Activated T-helper 2 cell treated with anti-CD3 and anti-CD28 coated beads, Interferon-gamma antibody, Interleukin-2, Interleukin-4, amounts not matched to agents 10 μg/mL and 5 μg/mL and 100 μg/mL, durations not matched to agents 14 hours and 24 hours and 36 hours (primary cell): ENCODE measurements at regions not wholly inside any gene's neighbourhood (a gene's known extent, or its start where the extent isn't known, plus 50 kb on each side); places are given as distances from the start of the nearest gene placed in this dataset.
"Not testable (repeated sequence)": the region's sequence is repeated elsewhere in the genome, so short reads cannot be mapped to it uniquely, and the experiment has no call there.

ENCODE experiments used
- DNase-seq: peaks from one replicate; pipeline ENCODE4 v3.0.0; 2021; ENCODE audit warnings: low spot score
- H3K27ac Mint-ChIP-seq: one replicate; pipeline ENCODE4 v1.8.0; 2021; ENCODE audit warnings: mixed read lengths
- H3K27me3 Mint-ChIP-seq: one replicate; pipeline ENCODE4 v1.8.0; 2021; ENCODE audit warnings: low read depth, mixed read lengths
- H3K36me3 Mint-ChIP-seq: one replicate; pipeline ENCODE4 v1.8.0; 2021; ENCODE audit warnings: low read depth, mixed read lengths
- H3K4me1 Mint-ChIP-seq: one replicate; pipeline ENCODE4 v1.8.0; 2021; ENCODE audit warnings: low read depth, mixed read lengths
- H3K4me3 Mint-ChIP-seq: one replicate; pipeline ENCODE4 v1.8.0; 2021; ENCODE audit warnings: low read depth, mild to moderate bottlenecking, moderate library complexity, mixed read lengths
- H3K9me3 Mint-ChIP-seq: one replicate; pipeline ENCODE4 v1.8.0; 2021; ENCODE audit warnings: mixed read lengths
- intact Hi-C: fragments of 100-400 bp; cut with micrococcal nuclease; formaldehyde crosslinking; loops from one replicate; pipeline ENCODE4 v1.15.1; 2023

DNA sequence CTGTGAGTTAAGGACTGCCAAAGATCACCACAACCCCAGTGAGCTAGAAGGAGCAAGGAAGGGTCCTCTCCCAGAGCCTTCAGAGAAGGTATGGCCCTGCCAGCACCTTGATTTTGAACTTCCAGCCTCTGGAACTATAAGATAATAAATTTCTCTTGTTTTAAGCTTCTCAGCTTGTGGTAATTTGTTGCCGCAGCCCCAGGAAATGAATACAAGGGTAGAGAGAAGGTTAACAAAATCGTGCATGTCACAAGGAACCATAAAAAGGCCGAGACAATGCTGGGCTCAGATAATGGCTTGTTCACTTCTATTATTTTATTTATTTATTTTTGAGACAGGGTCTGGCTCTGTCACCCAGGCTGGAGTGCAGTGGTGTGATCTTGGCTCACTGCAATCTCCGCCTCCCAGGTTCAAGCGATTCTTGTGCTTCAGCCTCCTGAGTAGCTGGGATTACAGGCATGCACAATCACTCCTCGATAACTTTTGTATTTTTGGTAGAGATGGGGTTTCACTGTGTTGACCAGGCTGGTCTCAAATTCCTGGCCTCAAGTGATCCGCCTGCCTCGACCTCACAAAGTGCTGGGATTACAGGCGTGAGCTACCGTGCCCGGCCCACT, 71.5 kb downstream of the WSB1 start:
- H3K4me3 Mint-ChIP-seq, DNase-seq, H3K27ac Mint-ChIP-seq, H3K4me1 Mint-ChIP-seq, intact Hi-C loops, H3K9me3 Mint-ChIP-seq, H3K27me3 Mint-ChIP-seq, H3K36me3 Mint-ChIP-seq: not testable (repeated sequence)

DNA sequence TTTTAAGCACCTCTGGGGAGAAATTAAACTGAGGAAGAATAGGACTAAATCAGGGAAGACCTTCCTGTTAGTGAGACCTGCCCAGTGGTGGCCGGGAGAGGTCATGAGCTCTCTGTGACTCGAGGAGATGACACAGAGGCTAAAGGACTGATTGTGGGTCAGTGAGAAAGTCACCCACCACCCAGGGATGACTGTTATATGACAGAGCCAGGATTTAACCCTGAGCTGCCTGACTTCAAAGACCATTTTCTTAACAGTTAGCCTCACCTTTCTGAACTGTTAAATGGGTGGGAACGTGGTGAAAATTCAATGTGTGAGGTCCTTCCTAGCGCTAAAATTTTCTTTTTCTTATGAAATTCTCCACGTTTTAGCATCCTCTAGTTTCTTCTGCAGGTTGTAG, 72.5 kb downstream of the WSB1 start:
- Mint-ChIP-seq H3K27me3 (peaks cover 2% of the 10 kb centered on the region), H3K9me3 (peaks cover 9% of the 10 kb centered on the region), H3K4me1 (no peaks in the 10 kb centered on the region), H3K36me3 (no peaks in the 10 kb centered on the region), H3K4me3 (no peak overlapping the region), H3K27ac (no peak overlapping the region)
- no peak for DNase-seq
- intact Hi-C loops: no loop called here

DNA sequence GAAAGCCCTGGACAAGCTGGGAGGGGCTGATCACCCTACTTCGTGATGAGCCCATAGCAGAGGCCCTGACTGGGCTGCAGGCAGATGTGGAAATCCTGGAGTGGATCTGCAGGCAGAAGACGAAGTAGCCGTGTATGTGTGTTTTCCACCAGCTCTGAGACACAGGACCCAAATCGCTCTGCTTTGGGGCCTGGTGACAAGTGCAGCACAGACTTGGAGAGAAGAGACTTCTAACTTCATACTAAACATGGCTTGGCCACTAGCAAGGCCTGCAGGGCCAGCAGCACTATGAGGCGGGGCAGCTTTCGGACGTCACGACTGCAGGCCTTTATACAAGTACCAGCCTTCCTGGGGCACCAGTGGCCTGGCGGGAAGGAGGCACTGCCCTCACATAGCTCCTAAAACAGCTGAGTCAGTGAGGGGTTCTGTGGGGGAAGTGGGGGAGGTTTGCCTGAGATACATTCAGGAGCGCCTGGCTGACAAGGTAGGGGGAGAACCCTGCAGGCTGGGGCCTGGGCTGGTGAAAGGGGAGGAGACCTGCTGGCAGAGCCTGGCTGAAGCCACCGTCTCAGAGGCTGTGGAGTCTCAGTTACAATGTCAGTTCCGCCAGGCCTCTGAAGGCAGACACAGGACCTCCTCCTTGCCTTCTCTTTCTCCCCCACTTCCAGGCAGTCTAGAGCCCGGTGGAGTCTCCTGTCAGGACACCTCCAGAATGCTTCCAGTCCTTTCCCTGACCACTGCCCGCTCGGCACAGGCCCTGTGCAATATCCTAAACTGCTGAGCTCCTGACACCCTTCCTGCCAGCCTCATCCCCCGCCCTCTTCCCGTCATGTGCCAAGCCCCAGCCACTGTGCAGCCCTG, 73.4 kb downstream of the WSB1 start:
- Mint-ChIP-seq H3K27ac (no peak overlapping the region), H3K4me1 (no peaks in the 10 kb centered on the region), H3K36me3 (no peaks in the 10 kb centered on the region), H3K9me3 (peaks cover 15% of the 10 kb centered on the region), H3K27me3 (peaks cover 2% of the 10 kb centered on the region), H3K4me3 (no peak overlapping the region)
- no peak for DNase-seq
- intact Hi-C loops: no loop called here

DNA sequence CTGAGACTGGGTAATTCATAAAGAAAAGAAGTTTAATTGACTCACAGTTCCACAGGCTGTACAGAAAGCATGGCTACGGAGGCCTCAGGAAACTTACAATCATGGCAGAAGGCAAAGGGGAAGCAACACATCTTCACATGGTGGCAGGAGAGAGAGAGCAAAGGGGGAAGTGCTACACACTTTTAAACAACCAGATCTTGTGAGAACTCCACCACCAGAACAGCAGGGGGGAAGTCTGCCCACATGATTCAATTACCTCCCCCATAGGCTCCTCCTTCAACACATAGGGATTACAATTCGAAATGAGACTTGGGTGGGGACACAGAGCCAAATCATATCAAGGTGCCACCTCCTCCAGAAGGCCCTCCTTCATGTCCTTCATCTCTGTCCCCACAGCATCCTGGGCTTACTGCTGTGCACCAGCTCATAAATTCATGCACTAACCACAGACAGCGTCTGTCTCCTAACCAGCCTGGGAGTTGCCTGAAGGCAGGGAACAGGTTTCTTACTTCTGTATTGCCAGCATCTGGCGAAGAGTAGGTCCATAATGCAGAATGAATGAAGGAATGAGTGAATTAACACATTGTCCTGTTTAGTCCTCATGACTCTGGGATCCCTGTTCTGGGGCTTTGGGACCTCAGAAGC, 74.4 kb downstream of the WSB1 start:
- H3K9me3 Mint-ChIP-seq: peaks cover 24% of the 10 kb centered on the region

DNA sequence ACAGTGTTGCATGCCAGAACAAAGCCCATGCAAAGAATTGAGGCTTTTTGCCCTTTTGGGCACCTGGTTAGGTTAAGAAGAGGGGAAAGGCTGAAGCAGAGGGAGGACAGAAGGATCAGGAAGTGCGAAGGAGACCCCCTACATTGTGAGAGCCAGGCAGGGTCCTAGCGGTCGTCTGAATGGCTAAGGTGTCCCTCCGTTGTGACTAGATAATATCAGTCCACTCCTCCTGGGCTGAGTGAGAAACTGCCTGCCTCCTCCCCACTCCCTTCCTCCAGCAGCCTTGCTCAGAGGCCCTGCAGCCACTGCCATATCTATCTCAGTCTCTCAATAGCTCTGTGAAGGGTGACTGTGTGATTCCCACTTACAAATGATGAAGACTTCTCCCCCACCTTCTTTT, 75.1 kb downstream of the WSB1 start:
- no peak overlapping the region for H3K4me3 Mint-ChIP-seq

More for the DNA sequence above, 74.4 kb downstream of the WSB1 start:
- intact Hi-C loops: no loop called here
- DNase-seq: no peak
- Mint-ChIP-seq H3K4me3 (no peak overlapping the region), H3K27me3 (peaks cover 2% of the 10 kb centered on the region), H3K27ac (no peak overlapping the region), H3K36me3 (peaks cover under 1% of the 10 kb centered on the region), H3K4me1 (no peaks in the 10 kb centered on the region)

DNA sequence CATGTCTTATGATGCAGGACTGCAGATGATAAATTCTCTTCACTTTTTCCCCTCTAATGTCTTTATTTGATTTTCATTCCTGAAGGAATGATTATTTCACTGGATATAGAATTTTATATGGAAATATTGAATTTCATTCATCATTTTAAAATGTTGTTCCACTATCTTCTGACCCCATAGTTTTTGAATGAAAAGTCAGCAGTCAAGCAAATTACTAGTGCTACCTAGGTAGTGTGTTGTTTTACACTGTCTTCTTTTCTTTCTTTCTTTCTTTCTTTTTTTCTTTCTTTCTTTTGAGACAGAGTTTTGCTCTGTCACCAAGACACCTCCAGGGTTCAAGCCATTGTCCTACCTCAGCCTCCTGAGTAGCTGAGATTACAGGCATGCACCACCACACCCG, 76.9 kb downstream of the WSB1 start:
- Mint-ChIP-seq H3K27ac (no peak overlapping the region), H3K4me1 (no peaks in the 10 kb centered on the region), H3K9me3 (peaks cover 33% of the 10 kb centered on the region), H3K4me3 (no peak overlapping the region), H3K27me3 (peaks cover 5% of the 10 kb centered on the region), H3K36me3 (peaks cover 9% of the 10 kb centered on the region)
- intact Hi-C loops: no loop called here
- DNase-seq: no peak

More for the DNA sequence above, 75.1 kb downstream of the WSB1 start:
- Mint-ChIP-seq H3K27ac (no peak overlapping the region), H3K9me3 (peaks cover 27% of the 10 kb centered on the region), H3K27me3 (peaks cover 4% of the 10 kb centered on the region), H3K4me1 (no peaks in the 10 kb centered on the region), H3K36me3 (peaks cover 4% of the 10 kb centered on the region)
- intact Hi-C loops: no loop called here
- DNase-seq: no peak

DNA sequence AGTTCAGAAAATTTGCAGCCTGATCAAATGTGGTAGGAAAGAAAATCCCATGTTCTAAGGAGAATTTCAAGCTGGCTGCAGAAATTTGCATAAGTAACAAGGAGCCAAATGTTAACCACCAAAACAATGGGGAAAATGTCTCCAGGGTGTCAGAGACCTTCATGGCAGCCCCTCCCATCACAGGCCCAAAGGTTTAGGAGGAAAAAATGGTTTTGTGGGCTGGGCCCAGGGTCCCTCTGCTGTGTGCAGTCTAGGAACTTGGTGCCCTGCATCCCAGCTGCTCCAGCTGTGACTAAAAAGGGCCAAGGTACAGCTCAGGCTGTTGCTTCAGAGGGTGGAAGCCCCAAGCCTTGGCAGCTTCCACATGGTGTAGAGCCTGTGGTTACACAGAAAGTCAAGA, 79.8 kb downstream of the WSB1 start:
- H3K27me3 Mint-ChIP-seq, H3K27ac Mint-ChIP-seq, DNase-seq, H3K4me1 Mint-ChIP-seq, H3K36me3 Mint-ChIP-seq, H3K4me3 Mint-ChIP-seq, intact Hi-C loops: not testable (repeated sequence)
- peaks cover 33% of the 10 kb centered on the region for H3K9me3 Mint-ChIP-seq

DNA sequence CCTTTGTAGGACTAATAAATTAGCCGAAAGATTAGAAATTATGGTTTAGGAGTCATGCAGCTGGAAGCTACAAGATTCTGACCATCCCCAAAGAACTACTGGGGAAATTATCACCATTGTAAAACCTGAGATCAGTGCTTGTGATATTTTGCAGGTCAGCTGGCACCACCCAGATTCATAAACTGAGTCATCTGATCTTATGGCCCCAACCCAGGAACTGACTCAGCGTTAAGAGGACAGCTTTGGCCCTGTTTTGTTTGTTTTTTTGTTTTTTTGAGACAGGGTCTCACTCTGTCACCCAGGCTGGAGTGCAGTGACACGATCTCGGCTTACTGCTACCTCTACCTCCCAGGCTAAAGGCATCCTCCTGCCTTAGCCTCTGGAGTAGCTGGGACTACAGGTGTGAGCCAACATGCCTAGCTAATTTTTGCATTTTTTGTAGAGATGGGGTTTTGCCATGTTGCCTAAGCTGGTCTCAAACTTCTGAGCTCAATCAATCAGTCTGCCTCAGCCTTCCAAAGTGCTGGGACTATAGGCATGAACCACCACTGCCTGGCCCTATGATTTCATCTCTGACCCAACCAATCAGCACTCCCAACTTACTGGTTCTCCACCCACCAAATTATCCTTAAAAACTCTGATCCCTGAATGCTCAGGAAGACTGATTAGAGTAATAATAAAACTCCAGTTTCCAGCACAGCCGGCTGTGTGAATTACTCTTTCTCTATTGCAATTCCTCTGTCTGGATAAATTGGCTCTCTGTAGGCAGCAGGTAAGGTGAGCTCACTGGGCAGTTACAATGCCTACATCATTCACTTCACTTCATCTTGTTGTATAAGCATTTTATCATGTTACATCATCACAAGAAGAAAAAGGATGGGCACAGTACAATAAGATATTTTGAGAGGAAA, 79.4 kb upstream of the KSR1 start:
- peaks cover 20% of the 10 kb centered on the region for H3K9me3 Mint-ChIP-seq
- peaks cover 9% of the 10 kb centered on the region for H3K36me3 Mint-ChIP-seq
- peaks cover 6% of the 10 kb centered on the region for H3K4me1 Mint-ChIP-seq
- intact Hi-C loops: no loop called here
- no peak for DNase-seq
- no peak overlapping the region for H3K4me3 Mint-ChIP-seq
- H3K27me3 Mint-ChIP-seq: peaks cover 21% of the 10 kb centered on the region
- no peak overlapping the region for H3K27ac Mint-ChIP-seq

DNA sequence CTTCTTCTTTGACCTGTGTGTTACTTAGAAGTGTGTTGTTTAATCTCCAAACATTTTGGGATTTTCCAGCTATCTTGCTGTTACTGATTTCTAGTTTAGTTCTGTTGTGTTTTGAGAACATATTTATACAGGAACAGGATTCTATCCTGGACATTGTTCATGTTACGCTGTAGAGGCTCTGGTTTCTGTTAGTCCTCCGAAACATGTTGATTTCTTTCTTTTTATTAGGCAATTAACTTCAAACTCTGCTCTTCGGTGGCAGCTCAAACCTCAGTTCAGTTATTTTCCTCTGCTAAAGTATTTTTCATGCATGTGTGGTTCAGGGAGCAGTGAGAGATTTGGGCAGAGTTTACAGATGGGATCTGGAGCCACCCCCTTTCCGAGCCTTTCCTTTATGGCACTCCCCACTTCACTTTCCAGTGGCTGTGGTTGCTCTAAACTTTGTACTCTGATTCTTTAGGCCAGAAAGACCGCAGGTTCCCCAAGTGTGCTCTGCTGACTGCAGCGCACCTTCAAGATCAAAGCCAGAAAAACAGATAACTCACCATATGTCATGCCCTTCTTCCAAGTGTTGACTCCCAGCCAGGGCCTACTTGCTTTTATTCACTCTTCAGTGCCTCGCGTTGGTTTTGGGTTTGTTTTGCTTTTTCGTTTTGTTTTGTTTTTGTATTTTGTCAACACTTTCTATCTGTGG, 77.6 kb upstream of the KSR1 start:
- Mint-ChIP-seq H3K4me3 (no peak overlapping the region), H3K27ac (no peak overlapping the region), H3K27me3 (peaks cover 19% of the 10 kb centered on the region), H3K36me3 (peaks cover 5% of the 10 kb centered on the region), H3K9me3 (peaks cover 6% of the 10 kb centered on the region), H3K4me1 (peaks cover 6% of the 10 kb centered on the region)
- intact Hi-C loops: no loop called here
- DNase-seq: no peak

DNA sequence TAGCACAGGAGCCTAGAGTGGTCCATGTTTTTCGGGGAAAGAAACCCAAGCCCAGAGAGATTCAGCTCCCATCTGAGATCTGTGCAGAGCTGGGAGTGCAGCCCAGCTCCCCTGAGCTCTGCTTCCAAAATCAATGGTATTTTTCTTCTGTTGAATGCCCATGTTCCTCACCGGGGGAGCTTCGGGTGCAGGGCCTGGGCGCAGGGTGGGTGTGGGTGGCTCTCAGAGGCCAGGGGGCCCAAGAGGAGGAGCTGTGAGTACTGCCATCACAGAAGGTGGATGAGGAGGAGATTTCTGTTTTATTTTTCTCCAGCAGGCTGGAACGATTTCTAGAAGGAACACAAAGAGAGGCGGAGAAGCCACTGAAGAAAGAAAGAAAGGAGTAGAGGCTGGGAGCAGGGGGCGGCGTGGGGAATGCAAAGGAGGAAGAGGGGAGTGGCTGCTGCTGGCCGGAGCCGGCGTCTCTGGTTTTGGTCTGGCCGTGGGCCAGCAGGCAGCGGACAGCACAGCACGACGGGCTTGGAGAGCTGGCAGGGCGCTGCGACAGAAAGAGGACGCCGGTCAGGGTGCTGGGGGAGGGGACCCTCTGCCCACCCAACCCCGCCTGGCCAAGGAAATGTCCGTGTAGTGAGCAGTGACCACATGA, 76.2 kb upstream of the KSR1 start:
- Mint-ChIP-seq H3K36me3 (no peaks in the 10 kb centered on the region), H3K4me3 (no peak overlapping the region), H3K4me1 (peaks cover 6% of the 10 kb centered on the region), H3K27ac (no peak overlapping the region), H3K9me3 (peaks cover 4% of the 10 kb centered on the region), H3K27me3 (peaks cover 17% of the 10 kb centered on the region)
- intact Hi-C loops: loop anchor here (10.0 kb wide), 2 partner anchors 75 to 165 kb away; partner anchors contain the start of gene KSR1
- DNase-seq: no peak

DNA sequence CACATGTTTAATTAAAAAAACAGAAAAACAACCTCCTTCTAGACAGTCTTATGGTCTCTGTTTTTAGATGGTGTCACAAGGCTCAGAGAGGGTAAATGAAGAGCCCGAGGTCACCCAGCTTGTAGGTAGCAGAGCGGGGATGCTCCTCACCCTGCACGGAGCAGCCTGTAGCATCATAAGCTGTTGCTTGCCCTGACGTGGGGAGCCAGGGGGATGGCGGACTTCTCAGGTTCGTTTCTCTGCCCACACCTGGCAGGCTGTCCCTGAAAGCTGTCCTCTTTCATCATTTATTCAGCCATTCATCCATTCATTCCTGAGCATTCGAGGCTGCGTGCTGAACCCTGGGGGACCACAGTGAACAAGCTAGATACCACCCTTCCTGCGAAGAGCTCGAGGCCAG, 75.7 kb upstream of the KSR1 start:
- Mint-ChIP-seq H3K27me3 (peaks cover 17% of the 10 kb centered on the region), H3K27ac (no peak overlapping the region), H3K4me1 (peaks cover 6% of the 10 kb centered on the region), H3K36me3 (no peaks in the 10 kb centered on the region), H3K9me3 (no peaks in the 10 kb centered on the region), H3K4me3 (no peak overlapping the region)
- intact Hi-C loops: loop anchor here (10.0 kb wide), 2 partner anchors 74 to 164 kb away; partner anchors contain the start of gene KSR1
- no peak for DNase-seq
